ENCODE measurements at regions not wholly inside any gene's neighbourhood (a gene's known extent, or its start where the extent isn't known, plus 50 kb on each side); places are given as distances from the start of the nearest gene placed in this dataset.

DNA sequence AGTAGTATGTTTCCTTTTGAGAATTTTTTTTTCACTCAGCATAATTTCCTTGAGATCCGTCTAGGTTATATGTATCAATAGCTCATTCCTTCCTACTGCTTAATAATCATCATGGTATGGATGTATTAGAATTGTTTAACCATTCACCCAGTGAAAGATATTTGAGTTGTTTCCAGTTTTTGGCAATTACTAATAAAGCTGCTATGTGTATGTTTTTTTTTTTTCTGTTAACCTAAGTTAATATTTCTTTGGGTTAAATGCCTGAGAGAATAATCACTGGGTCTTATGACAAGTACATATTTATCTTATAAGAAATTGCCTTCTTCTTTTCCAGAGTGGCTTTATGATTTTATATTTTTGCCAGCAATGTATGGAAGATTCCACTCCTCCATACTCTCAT lies 96.4 kb upstream of the ST6GAL2 start:
- TF ChIP-seq, protein P1, sequence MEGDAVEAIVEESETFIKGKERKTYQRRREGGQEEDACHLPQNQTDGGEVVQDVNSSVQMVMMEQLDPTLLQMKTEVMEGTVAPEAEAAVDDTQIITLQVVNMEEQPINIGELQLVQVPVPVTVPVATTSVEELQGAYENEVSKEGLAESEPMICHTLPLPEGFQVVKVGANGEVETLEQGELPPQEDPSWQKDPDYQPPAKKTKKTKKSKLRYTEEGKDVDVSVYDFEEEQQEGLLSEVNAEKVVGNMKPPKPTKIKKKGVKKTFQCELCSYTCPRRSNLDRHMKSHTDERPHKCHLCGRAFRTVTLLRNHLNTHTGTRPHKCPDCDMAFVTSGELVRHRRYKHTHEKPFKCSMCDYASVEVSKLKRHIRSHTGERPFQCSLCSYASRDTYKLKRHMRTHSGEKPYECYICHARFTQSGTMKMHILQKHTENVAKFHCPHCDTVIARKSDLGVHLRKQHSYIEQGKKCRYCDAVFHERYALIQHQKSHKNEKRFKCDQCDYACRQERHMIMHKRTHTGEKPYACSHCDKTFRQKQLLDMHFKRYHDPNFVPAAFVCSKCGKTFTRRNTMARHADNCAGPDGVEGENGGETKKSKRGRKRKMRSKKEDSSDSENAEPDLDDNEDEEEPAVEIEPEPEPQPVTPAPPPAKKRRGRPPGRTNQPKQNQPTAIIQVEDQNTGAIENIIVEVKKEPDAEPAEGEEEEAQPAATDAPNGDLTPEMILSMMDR (IDR thresholded peaks at IDR 0.05; ENCODE audit: insufficient read depth in 1 of 2, low read depth in 1 of 2, low read length in 1 of 2, severe bottlenecking in 1 of 2, unreplicated experiment in 1 of 2): no peak
- Histone ChIP-seq H3K36me3 (ENCODE audit: control insufficient read depth, insufficient read depth, low read length) (no peaks in the 10 kb centered on the region), H3K9me3 (no peaks in the 10 kb centered on the region), H3K27me3 (replicated peaks; ENCODE audit: control insufficient read depth, insufficient read depth, low read length) (no peaks in the 10 kb centered on the region), H3K4me1 (no peaks in the 10 kb centered on the region), H3K4me3 (ENCODE audit: low read depth, low read length) (no peak overlapping the region)
- H3K36me3 Mint-ChIP-seq (ENCODE audit: insufficient read depth, unreplicated experiment): no peaks in the 10 kb centered on the region
- no peaks in the 10 kb centered on the region for H3K27me3 Mint-ChIP-seq (ENCODE audit: insufficient read depth, unreplicated experiment)
- DNase-seq: no peak
- H3K9me3 Mint-ChIP-seq (ENCODE audit: unreplicated experiment): no peaks in the 10 kb centered on the region
- H3K4me3 Mint-ChIP-seq (ENCODE audit: unreplicated experiment): no peak overlapping the region
- CTCF ChIA-PET: no interaction called here
- H3K4me1 Mint-ChIP-seq (ENCODE audit: low read depth, unreplicated experiment): no peaks in the 10 kb centered on the region
- H3K27ac Mint-ChIP-seq (ENCODE audit: unreplicated experiment): no peak overlapping the region
- no TSS peak for BruUV-seq (replicated peaks)
- intact Hi-C loops (cut with micrococcal nuclease; ENCODE audit: unreplicated experiment): no loop called here
- POLR2A ChIA-PET: no interaction called here

DNA sequence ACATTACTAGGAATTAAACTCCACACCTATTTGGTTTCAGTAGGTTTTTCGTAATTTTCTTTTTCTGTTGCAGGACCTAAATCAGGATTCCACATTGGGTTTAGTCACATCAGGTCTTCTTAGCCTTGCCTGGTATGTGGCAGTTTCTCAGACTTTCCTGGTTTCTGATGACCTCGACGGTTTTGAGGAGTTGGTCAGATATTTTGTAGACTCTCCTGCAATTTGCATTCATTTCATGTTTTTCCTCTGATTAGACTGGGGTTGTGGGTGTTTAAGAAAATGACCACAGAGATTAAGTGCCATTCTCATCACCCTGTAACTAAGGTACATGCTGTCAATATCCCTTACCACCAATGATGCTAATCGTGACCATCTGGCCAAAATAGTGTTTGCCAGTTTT lies 97.3 kb upstream of the ST6GAL2 start:
- DNase-seq: no peak
- Mint-ChIP-seq H3K27ac (ENCODE audit: unreplicated experiment) (no peak overlapping the region), H3K4me1 (ENCODE audit: low read depth, unreplicated experiment) (no peaks in the 10 kb centered on the region), H3K9me3 (ENCODE audit: unreplicated experiment) (no peaks in the 10 kb centered on the region), H3K27me3 (ENCODE audit: insufficient read depth, unreplicated experiment) (no peaks in the 10 kb centered on the region), H3K4me3 (ENCODE audit: unreplicated experiment) (no peak overlapping the region), H3K36me3 (ENCODE audit: insufficient read depth, unreplicated experiment) (no peaks in the 10 kb centered on the region)
- Histone ChIP-seq H3K9me3 (no peaks in the 10 kb centered on the region), H3K27me3 (replicated peaks; ENCODE audit: control insufficient read depth, insufficient read depth, low read length) (no peaks in the 10 kb centered on the region), H3K4me1 (no peaks in the 10 kb centered on the region), H3K36me3 (ENCODE audit: control insufficient read depth, insufficient read depth, low read length) (no peaks in the 10 kb centered on the region), H3K4me3 (ENCODE audit: low read depth, low read length) (no peak overlapping the region)
- ChIA-PET CTCF (no interaction called here), POLR2A (no interaction called here)
- no TSS peak for BruUV-seq (replicated peaks)
- intact Hi-C loops (cut with micrococcal nuclease; ENCODE audit: unreplicated experiment): no loop called here
- TF ChIP-seq, protein P1 (IDR thresholded peaks at IDR 0.05; ENCODE audit: insufficient read depth in 1 of 2, low read depth in 1 of 2, low read length in 1 of 2, severe bottlenecking in 1 of 2, unreplicated experiment in 1 of 2): no peak

DNA sequence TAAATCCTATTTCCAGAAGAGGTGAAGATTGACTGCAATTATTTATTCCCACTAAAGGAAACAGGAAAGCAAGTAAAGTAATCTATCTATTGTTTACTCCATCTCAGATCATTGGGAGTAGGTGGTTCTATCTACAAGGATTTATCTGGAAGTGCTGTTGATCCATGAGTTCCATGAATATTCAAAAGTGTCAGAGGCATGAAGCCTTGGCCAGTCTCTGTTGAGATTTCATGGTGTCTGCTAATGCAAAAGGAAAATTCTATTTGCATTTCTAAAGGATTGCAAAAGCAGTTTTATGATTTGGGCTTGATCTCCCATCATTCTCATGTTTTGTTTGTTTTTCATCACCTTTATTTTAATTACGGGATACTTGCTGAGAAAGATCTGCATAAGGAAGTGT lies 102.4 kb upstream of the ST6GAL2 start:
- Histone ChIP-seq H3K27me3 (replicated peaks; ENCODE audit: control insufficient read depth, insufficient read depth, low read length) (no peaks in the 10 kb centered on the region), H3K9me3 (no peaks in the 10 kb centered on the region), H3K4me1 (no peaks in the 10 kb centered on the region), H3K4me3 (ENCODE audit: low read depth, low read length) (no peak overlapping the region), H3K36me3 (ENCODE audit: control insufficient read depth, insufficient read depth, low read length) (no peaks in the 10 kb centered on the region)
- no TSS peak for BruUV-seq (replicated peaks)
- no peaks in the 10 kb centered on the region for H3K4me1 Mint-ChIP-seq (ENCODE audit: low read depth, unreplicated experiment)
- POLR2A ChIA-PET: no interaction called here
- H3K4me3 Mint-ChIP-seq (ENCODE audit: unreplicated experiment): no peak overlapping the region
- H3K9me3 Mint-ChIP-seq (ENCODE audit: unreplicated experiment): no peaks in the 10 kb centered on the region
- TF ChIP-seq, protein P1 (IDR thresholded peaks at IDR 0.05; ENCODE audit: insufficient read depth in 1 of 2, low read depth in 1 of 2, low read length in 1 of 2, severe bottlenecking in 1 of 2, unreplicated experiment in 1 of 2): no peak
- H3K27me3 Mint-ChIP-seq (ENCODE audit: insufficient read depth, unreplicated experiment): no peaks in the 10 kb centered on the region
- intact Hi-C loops (cut with micrococcal nuclease; ENCODE audit: unreplicated experiment): no loop called here
- no peak overlapping the region for H3K27ac Mint-ChIP-seq (ENCODE audit: unreplicated experiment)
- no peak for DNase-seq
- no peaks in the 10 kb centered on the region for H3K36me3 Mint-ChIP-seq (ENCODE audit: insufficient read depth, unreplicated experiment)
- CTCF ChIA-PET: no interaction called here
